ENCODE measurements at regions not wholly inside any gene's neighbourhood (a gene's known extent, or its start where the extent isn't known, plus 50 kb on each side); places are given as distances from the start of the nearest gene placed in this dataset.

DNA sequence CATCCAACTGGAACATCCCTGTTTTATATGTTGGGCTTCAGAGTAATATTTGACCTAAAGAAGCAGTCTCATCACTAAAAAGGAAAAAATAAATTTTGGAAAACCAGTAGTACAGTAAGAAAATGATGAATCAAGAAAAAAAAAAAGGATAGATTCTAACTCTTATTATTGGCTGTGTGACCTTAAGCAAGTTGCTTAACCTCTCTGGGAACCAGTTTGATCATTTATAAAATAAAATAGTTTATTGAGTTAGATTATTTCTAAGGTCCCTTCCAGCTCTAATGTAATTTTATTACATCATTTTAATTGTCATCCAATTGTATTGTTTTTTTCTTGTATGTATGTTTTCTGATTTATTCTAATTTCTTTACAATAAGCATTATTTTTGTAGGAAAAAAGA lies 127.0 kb downstream of the PRELID2 start:
- no peaks in the 10 kb centered on the region for H3K36me3 ChIP-seq (ENCODE audit: control insufficient read depth, insufficient read depth, low read length)
- H3K27me3 ChIP-seq (ENCODE audit: control insufficient read depth, insufficient read depth, low read length): no peaks in the 10 kb centered on the region
- H3K4me1 ChIP-seq (ENCODE audit: control insufficient read depth, insufficient read depth, low read length): no peaks in the 10 kb centered on the region
- no peak overlapping the region for H3K9ac ChIP-seq (ENCODE audit: low read length)
- no peak overlapping the region for H3K4me3 ChIP-seq (ENCODE audit: low read length)
- no peak overlapping the region for H3K27ac ChIP-seq (ENCODE audit: low read depth, low read length)

- Histone ChIP-seq H3K27me3 (ENCODE audit: control insufficient read depth, insufficient read depth, low read length) (no peaks in the 10 kb centered on the region), H3K4me1 (ENCODE audit: control insufficient read depth, insufficient read depth, low read length) (no peaks in the 10 kb centered on the region)
These were observed 130.4 kb downstream of the PRELID2 start for GRCh38 chr5:145704724-145705123.

DNA sequence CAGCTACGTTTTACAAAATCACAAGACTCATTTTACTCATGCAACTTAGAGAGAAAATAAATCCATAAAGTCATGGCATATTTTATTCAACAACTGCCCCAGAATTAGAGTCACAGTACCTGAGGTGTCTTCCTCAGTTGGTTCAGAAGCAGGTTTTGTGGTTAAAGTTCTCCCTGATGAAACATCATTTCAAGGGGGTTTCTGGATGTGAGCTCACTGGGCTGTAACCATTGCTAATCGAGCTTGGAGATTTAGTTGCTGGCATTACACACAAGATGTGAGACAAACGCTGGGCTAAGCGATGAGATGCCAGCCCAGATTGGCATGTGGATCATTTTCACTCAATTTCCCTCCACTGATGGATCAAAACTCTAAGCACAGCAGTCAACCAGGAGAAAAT lies 131.3 kb downstream of the PRELID2 start:
- Histone ChIP-seq H3K4me1 (ENCODE audit: control insufficient read depth, insufficient read depth, low read length) (no peaks in the 10 kb centered on the region), H3K4me3 (ENCODE audit: low read length) (no peak overlapping the region)

More at GRCh38 chr5:145704724-145705123, 130.4 kb downstream of the PRELID2 start:
- no peaks in the 10 kb centered on the region for H3K36me3 ChIP-seq (ENCODE audit: control insufficient read depth, insufficient read depth, low read length)
- no peak overlapping the region for H3K27ac ChIP-seq (ENCODE audit: low read depth, low read length)
- no peak overlapping the region for H3K4me3 ChIP-seq (ENCODE audit: low read length)
- H3K9ac ChIP-seq (ENCODE audit: low read length): no peak overlapping the region

DNA sequence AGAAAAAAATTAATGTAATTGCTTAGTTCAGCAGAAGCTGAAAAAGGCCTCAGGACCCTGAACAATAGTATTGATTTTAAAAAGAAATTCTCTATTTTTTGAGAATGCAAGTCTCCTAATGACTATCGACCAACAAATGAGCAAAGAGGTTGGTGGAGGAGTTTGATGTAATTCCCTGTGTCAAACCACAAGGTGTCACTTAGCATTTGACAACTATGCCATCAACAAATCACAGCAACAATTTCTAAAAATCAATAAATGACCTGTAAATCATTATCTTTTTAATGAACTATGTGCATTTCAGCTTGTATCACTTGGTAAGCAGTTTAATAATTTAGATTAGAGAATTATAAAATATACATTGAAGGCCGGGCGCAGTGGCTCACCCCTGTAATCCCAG lies 133.7 kb downstream of the PRELID2 start:
- H3K4me1 ChIP-seq (ENCODE audit: control insufficient read depth, insufficient read depth, low read length): no peaks in the 10 kb centered on the region
- H3K4me3 ChIP-seq (ENCODE audit: low read length): no peak overlapping the region
- no peak overlapping the region for H3K27ac ChIP-seq (ENCODE audit: low read depth, low read length)
- H3K9ac ChIP-seq (ENCODE audit: low read length): no peak overlapping the region
- H3K36me3 ChIP-seq (ENCODE audit: control insufficient read depth, insufficient read depth, low read length): no peaks in the 10 kb centered on the region
- no peaks in the 10 kb centered on the region for H3K27me3 ChIP-seq (ENCODE audit: control insufficient read depth, insufficient read depth, low read length)

More for the DNA sequence above, 131.3 kb downstream of the PRELID2 start:
- Histone ChIP-seq H3K9ac (ENCODE audit: low read length) (no peak overlapping the region), H3K36me3 (ENCODE audit: control insufficient read depth, insufficient read depth, low read length) (no peaks in the 10 kb centered on the region), H3K27ac (ENCODE audit: low read depth, low read length) (no peak overlapping the region), H3K27me3 (ENCODE audit: control insufficient read depth, insufficient read depth, low read length) (no peaks in the 10 kb centered on the region)

DNA sequence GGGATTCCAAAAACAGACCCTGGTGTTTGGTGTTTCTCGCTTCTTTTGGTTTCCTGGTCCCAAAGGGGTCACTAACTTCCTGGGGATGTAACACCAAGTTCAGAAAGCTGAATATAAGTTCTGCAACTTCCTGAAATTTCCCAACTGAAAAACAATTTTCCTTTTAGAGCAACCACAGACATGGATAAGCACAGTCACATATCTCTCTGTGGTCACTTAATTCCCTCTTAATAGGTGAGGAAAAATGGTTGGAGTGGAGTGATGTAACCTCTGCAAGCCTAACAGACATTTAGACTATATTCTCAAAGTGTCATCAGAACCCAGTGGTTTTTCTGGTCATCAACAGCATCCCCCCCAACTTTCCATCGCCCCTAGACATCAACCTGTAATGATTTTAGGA lies 135.3 kb downstream of the PRELID2 start:
- Histone ChIP-seq H3K9ac (ENCODE audit: low read length) (no peak overlapping the region), H3K36me3 (ENCODE audit: control insufficient read depth, insufficient read depth, low read length) (no peaks in the 10 kb centered on the region), H3K4me3 (ENCODE audit: low read length) (no peak overlapping the region), H3K27ac (ENCODE audit: low read depth, low read length) (no peak overlapping the region), H3K27me3 (ENCODE audit: control insufficient read depth, insufficient read depth, low read length) (no peaks in the 10 kb centered on the region), H3K4me1 (ENCODE audit: control insufficient read depth, insufficient read depth, low read length) (no peaks in the 10 kb centered on the region)

- H3K27me3 ChIP-seq (ENCODE audit: control insufficient read depth, insufficient read depth, low read length): no peaks in the 10 kb centered on the region
- H3K36me3 ChIP-seq (ENCODE audit: control insufficient read depth, insufficient read depth, low read length): no peaks in the 10 kb centered on the region
- no peak overlapping the region for H3K9ac ChIP-seq (ENCODE audit: low read length)
- no peak overlapping the region for H3K4me3 ChIP-seq (ENCODE audit: low read length)
- no peaks in the 10 kb centered on the region for H3K4me1 ChIP-seq (ENCODE audit: control insufficient read depth, insufficient read depth, low read length)
- no peak overlapping the region for H3K27ac ChIP-seq (ENCODE audit: low read depth, low read length)
These were observed 137.7 kb downstream of the PRELID2 start for GRCh38 chr5:145697251-145697990.

DNA sequence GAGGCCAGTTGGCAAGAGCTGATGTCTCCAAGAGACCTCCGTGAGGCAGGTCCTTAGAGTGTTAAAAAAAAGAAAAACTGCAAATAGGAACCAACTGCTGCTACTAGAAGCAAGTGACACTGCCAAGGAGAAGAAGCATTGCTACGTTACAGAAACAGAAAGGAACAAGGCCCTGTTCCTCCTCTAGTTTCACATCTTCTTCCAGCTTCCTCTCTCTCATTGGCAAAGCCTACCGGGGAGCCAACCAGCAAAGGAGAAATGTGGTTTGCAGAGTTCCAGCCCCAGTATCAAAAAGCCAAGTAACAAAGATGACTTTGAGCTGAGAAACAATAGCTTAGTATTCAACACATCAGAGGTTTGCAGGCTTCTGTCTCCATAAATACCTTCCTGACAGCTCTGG lies 145.9 kb downstream of the PRELID2 start:
- H3K27ac ChIP-seq (ENCODE audit: low read depth, low read length): no peak overlapping the region
- H3K36me3 ChIP-seq (ENCODE audit: control insufficient read depth, insufficient read depth, low read length): no peaks in the 10 kb centered on the region
- H3K4me1 ChIP-seq (ENCODE audit: control insufficient read depth, insufficient read depth, low read length): no peaks in the 10 kb centered on the region
- no peaks in the 10 kb centered on the region for H3K27me3 ChIP-seq (ENCODE audit: control insufficient read depth, insufficient read depth, low read length)
- no peak overlapping the region for H3K4me3 ChIP-seq (ENCODE audit: low read length)
- no peak overlapping the region for H3K9ac ChIP-seq (ENCODE audit: low read length)

DNA sequence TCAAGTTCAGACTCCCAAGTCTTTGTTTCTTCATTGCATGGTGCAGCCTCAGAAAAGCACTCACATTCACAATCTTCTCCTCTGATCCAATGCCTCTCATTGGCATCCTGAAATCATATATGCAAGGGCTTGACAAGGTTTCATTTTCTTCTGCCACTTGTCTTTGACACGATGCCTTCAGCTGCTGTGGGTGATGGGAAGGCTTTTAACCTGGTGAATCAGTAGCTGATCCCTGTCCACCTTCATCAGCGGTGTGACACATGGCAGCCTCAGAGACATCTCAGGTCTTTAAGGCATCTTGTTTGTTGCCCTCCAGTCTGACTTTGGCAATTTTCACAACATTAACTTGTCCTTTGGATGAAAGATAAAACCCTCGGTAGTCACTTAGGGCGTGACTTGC lies 147.2 kb downstream of the PRELID2 start:
- no peak overlapping the region for H3K4me3 ChIP-seq (ENCODE audit: low read length)
- H3K27ac ChIP-seq (ENCODE audit: low read depth, low read length): no peak overlapping the region
- no peak overlapping the region for H3K9ac ChIP-seq (ENCODE audit: low read length)
- H3K4me1 ChIP-seq (ENCODE audit: control insufficient read depth, insufficient read depth, low read length): no peaks in the 10 kb centered on the region
- H3K27me3 ChIP-seq (ENCODE audit: control insufficient read depth, insufficient read depth, low read length): no peaks in the 10 kb centered on the region
- H3K36me3 ChIP-seq (ENCODE audit: control insufficient read depth, insufficient read depth, low read length): no peaks in the 10 kb centered on the region

DNA sequence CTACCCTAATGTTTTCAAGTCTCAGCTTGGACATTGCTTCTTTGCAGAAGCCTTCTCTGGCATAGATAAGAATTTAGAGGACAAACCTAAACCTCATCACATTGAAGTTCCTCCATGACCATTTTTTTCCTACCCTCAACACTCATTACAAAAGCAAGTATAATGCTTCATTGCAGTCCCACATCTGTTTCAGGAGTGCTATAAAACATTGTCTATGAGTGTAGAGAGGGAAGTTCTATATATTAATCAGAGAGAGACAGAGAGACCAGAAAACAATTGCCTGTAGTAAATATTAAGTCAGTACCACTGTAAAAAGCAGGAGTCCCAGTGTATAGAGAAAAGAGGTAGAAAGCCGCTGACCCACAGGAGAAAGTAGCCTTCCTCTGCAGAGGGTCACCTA lies 149.7 kb downstream of the PRELID2 start:
- Histone ChIP-seq H3K4me1 (ENCODE audit: control insufficient read depth, insufficient read depth, low read length) (peaks cover 8% of the 10 kb centered on the region), H3K36me3 (ENCODE audit: control insufficient read depth, insufficient read depth, low read length) (no peaks in the 10 kb centered on the region), H3K27ac (ENCODE audit: low read depth, low read length) (no peak overlapping the region), H3K9ac (ENCODE audit: low read length) (no peak overlapping the region), H3K4me3 (ENCODE audit: low read length) (no peak overlapping the region), H3K27me3 (ENCODE audit: control insufficient read depth, insufficient read depth, low read length) (no peaks in the 10 kb centered on the region)

- Histone ChIP-seq H3K4me3 (ENCODE audit: low read length) (no peak overlapping the region), H3K27me3 (ENCODE audit: control insufficient read depth, insufficient read depth, low read length) (no peaks in the 10 kb centered on the region), H3K36me3 (ENCODE audit: control insufficient read depth, insufficient read depth, low read length) (no peaks in the 10 kb centered on the region), H3K27ac (ENCODE audit: low read depth, low read length) (no peak overlapping the region), H3K4me1 (ENCODE audit: control insufficient read depth, insufficient read depth, low read length) (peaks cover 12% of the 10 kb centered on the region), H3K9ac (ENCODE audit: low read length) (no peak overlapping the region)
These were observed 151.7 kb downstream of the PRELID2 start for GRCh38 chr5:145683431-145683830.

- H3K36me3 ChIP-seq (ENCODE audit: control insufficient read depth, insufficient read depth, low read length): no peaks in the 10 kb centered on the region
- no peak overlapping the region for H3K9ac ChIP-seq (ENCODE audit: low read length)
- peaks cover 12% of the 10 kb centered on the region for H3K4me1 ChIP-seq (ENCODE audit: control insufficient read depth, insufficient read depth, low read length)
- no peak overlapping the region for H3K27ac ChIP-seq (ENCODE audit: low read depth, low read length)
- no peaks in the 10 kb centered on the region for H3K27me3 ChIP-seq (ENCODE audit: control insufficient read depth, insufficient read depth, low read length)
- no peak overlapping the region for H3K4me3 ChIP-seq (ENCODE audit: low read length)
These were observed 152.8 kb downstream of the PRELID2 start for GRCh38 chr5:145682197-145682899.

- H3K36me3 ChIP-seq (ENCODE audit: control insufficient read depth, insufficient read depth, low read length): no peaks in the 10 kb centered on the region
These were observed 153.5 kb downstream of the PRELID2 start for GRCh38 chr5:145681686-145682085.

DNA sequence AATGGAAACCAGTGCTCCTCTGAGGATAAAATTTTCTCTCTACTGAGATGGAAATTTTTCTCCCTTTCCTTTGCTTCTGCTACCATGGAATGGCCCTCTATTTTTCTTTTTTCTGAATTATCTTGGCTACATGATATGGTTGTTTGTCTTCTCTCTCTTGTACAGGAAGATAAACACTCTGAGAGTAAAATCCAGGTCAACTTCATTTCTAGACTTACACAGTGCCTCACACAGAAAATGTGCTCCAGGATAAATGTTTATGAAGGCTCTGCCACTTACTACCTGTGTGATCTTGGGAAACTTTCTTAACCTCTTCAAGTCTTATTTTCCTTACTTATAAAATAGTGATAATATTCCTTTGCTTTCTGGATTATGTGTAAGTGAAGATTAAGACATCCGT lies 153.9 kb downstream of the PRELID2 start:
- peak overlapping the region; percentile 47 for H3K27ac ChIP-seq (ENCODE audit: low read depth, low read length)
- peaks cover 12% of the 10 kb centered on the region for H3K4me1 ChIP-seq (ENCODE audit: control insufficient read depth, insufficient read depth, low read length)
- H3K27me3 ChIP-seq (ENCODE audit: control insufficient read depth, insufficient read depth, low read length): no peaks in the 10 kb centered on the region
- H3K4me3 ChIP-seq (ENCODE audit: low read length): no peak overlapping the region
- H3K9ac ChIP-seq (ENCODE audit: low read length): no peak overlapping the region
- no peaks in the 10 kb centered on the region for H3K36me3 ChIP-seq (ENCODE audit: control insufficient read depth, insufficient read depth, low read length)

More at GRCh38 chr5:145681686-145682085, 153.5 kb downstream of the PRELID2 start:
- H3K4me3 ChIP-seq (ENCODE audit: low read length): no peak overlapping the region
- H3K27me3 ChIP-seq (ENCODE audit: control insufficient read depth, insufficient read depth, low read length): no peaks in the 10 kb centered on the region
- H3K9ac ChIP-seq (ENCODE audit: low read length): no peak overlapping the region
- H3K4me1 ChIP-seq (ENCODE audit: control insufficient read depth, insufficient read depth, low read length): peaks cover 12% of the 10 kb centered on the region
- peak overlapping the region; percentile 47 for H3K27ac ChIP-seq (ENCODE audit: low read depth, low read length)

All from rectal smooth muscle tissue (tissue), 1 donor.